Suprapubic skin (tissue), 4 donors: ENCODE measurements at regions not wholly inside any gene's neighbourhood (a gene's known extent, or its start where the extent isn't known, plus 50 kb on each side); places are given as distances from the start of the nearest gene placed in this dataset.

ENCODE experiments used
- DNase-seq, 2 donors: peaks; one replicate each; pipeline ENCODE4 v3.0.0-alpha.2; 2019; ENCODE audit warnings: low spot score in 2 of 2
- H3K27ac ChIP-seq: fragments of 200-600 bp; sonication (generic); one replicate; pipeline ENCODE4 v1.5.1; 2019
- H3K27me3 ChIP-seq: fragments of 200-600 bp; sonication (generic); one replicate; pipeline ENCODE4 v1.5.1; 2019
- H3K36me3 ChIP-seq: fragments of 200-600 bp; sonication (generic); one replicate; pipeline ENCODE4 v1.5.1; 2019
- H3K4me1 ChIP-seq: fragments of 200-600 bp; sonication (generic); one replicate; pipeline ENCODE4 v1.5.1; 2019
- H3K4me3 ChIP-seq: fragments of 200-600 bp; sonication (generic); one replicate; pipeline ENCODE4 v1.5.1; 2019; ENCODE audit warnings: mild to moderate bottlenecking
- H3K9me3 ChIP-seq: fragments of 200-600 bp; sonication (generic); one replicate; pipeline ENCODE4 v1.5.1; 2019
- CTCF ChIP-seq, 2 donors: fragments of 200-600 bp in 1 of 2; fragments of 450-650 bp in 1 of 2; sonication (generic) in 1 of 2; IDR thresholded peaks; one replicate each; pipeline ENCODE4 v1.5.1; 2016 to 2019; ENCODE audit warnings: antibody characterized with exemption in 2 of 2, mild to moderate bottlenecking in 1 of 2, moderate library complexity in 1 of 2
- EP300 ChIP-seq: sonication (generic); formaldehyde crosslinking; IDR thresholded peaks from one replicate; pipeline ENCODE4 v1.6.1; 2017; ENCODE audit warnings: antibody characterized with exemption
- POLR2A ChIP-seq, 2 donors: fragments of 450-650 bp; IDR thresholded peaks; one replicate each; pipeline ENCODE4 v1.6.1; 2017; ENCODE audit warnings: antibody characterized with exemption in 2 of 2, mild to moderate bottlenecking in 2 of 2, moderate library complexity in 2 of 2
- POLR2AphosphoS5 ChIP-seq, 3 donors: sonication (generic); formaldehyde crosslinking; IDR thresholded peaks; one replicate each; pipeline ENCODE4 v1.6.1; 2017; ENCODE audit warnings: antibody characterized with exemption in 3 of 3
- WGBS: methylation state at CpG from one replicate; pipeline ENCODE4 v1.1.5; 2018; 5-methylcytosine and 5-hydroxymethylcytosine counted together

GRCh38 chr3:162338514-162338913, 841.9 kb downstream of the OTOL1 start:
- H3K4me3 ChIP-seq: no peak overlapping the region
- peaks cover 17% of the 10 kb centered on the region for H3K9me3 ChIP-seq
- no peaks in the 10 kb centered on the region for H3K4me1 ChIP-seq
- no peaks in the 10 kb centered on the region for H3K27me3 ChIP-seq
- no peaks in the 10 kb centered on the region for H3K36me3 ChIP-seq
- TF ChIP-seq POLR2AphosphoS5 (IDR thresholded peaks at IDR 0.05) (no peak), CTCF (IDR thresholded peaks at IDR 0.05) (no peak), EP300 (no peak)
- DNase-seq: no peak
- H3K27ac ChIP-seq: no peak overlapping the region

GRCh38 chr3:162348912-162349311, 852.3 kb downstream of the OTOL1 start:
- TF ChIP-seq CTCF (IDR thresholded peaks at IDR 0.05): no peak
- no peak for TF ChIP-seq EP300
- no peak for TF ChIP-seq POLR2A (IDR thresholded peaks at IDR 0.05)
- TF ChIP-seq POLR2AphosphoS5 (IDR thresholded peaks at IDR 0.05): no peak
- no peaks in the 10 kb centered on the region for H3K36me3 ChIP-seq
- no peaks in the 10 kb centered on the region for H3K27me3 ChIP-seq
- no peak overlapping the region for H3K4me3 ChIP-seq
- no peaks in the 10 kb centered on the region for H3K4me1 ChIP-seq
- H3K27ac ChIP-seq: no peak overlapping the region
- no peak for DNase-seq
- H3K9me3 ChIP-seq: no peaks in the 10 kb centered on the region
- 50% methylated on average over 2 of the region's 2 CpGs for WGBS

- no peak overlapping the region for H3K27ac ChIP-seq
- no peaks in the 10 kb centered on the region for H3K36me3 ChIP-seq
- TF ChIP-seq POLR2A (IDR thresholded peaks at IDR 0.05): no peak
- TF ChIP-seq EP300: no peak
- no peak for TF ChIP-seq CTCF (IDR thresholded peaks at IDR 0.05)
- no peak for TF ChIP-seq POLR2AphosphoS5 (IDR thresholded peaks at IDR 0.05)
- 67% methylated on average over 2 of the region's 2 CpGs for WGBS
- no peak for DNase-seq
- H3K4me1 ChIP-seq: no peaks in the 10 kb centered on the region
- H3K4me3 ChIP-seq: no peak overlapping the region
- no peaks in the 10 kb centered on the region for H3K9me3 ChIP-seq
- no peaks in the 10 kb centered on the region for H3K27me3 ChIP-seq
Observed at GRCh38 chr3:162353414-162353813, 856.8 kb downstream of the OTOL1 start.

- Histone ChIP-seq H3K36me3 (no peaks in the 10 kb centered on the region), H3K4me3 (no peak overlapping the region), H3K9me3 (no peaks in the 10 kb centered on the region), H3K27ac (no peak overlapping the region), H3K27me3 (no peaks in the 10 kb centered on the region), H3K4me1 (no peaks in the 10 kb centered on the region)
- TF ChIP-seq POLR2AphosphoS5 (IDR thresholded peaks at IDR 0.05) (no peak), POLR2A (IDR thresholded peaks at IDR 0.05) (no peak), EP300 (no peak), CTCF (IDR thresholded peaks at IDR 0.05) (no peak)
- 78% methylated on average over 1 of the region's 1 CpG for WGBS
- DNase-seq: no peak
Observed at GRCh38 chr3:162354356-162354755, 857.7 kb downstream of the OTOL1 start.

GRCh38 chr3:162365066-162365719, 868.6 kb downstream of the OTOL1 start:
- DNase-seq: no peak

GRCh38 chr3:162366166-162366766, 869.7 kb downstream of the OTOL1 start:
- TF ChIP-seq EP300 (no peak), POLR2A (IDR thresholded peaks at IDR 0.05) (no peak), CTCF (IDR thresholded peaks at IDR 0.05) (no peak), POLR2AphosphoS5 (IDR thresholded peaks at IDR 0.05) (no peak)
- Histone ChIP-seq H3K27me3 (no peaks in the 10 kb centered on the region), H3K36me3 (no peaks in the 10 kb centered on the region), H3K4me1 (no peaks in the 10 kb centered on the region), H3K9me3 (no peaks in the 10 kb centered on the region), H3K4me3 (no peak overlapping the region), H3K27ac (no peak overlapping the region)
- 78% methylated on average over 4 of the region's 4 CpGs for WGBS
- DNase-seq: no peak

More at GRCh38 chr3:162365066-162365719, 868.6 kb downstream of the OTOL1 start:
- Histone ChIP-seq H3K9me3 (no peaks in the 10 kb centered on the region), H3K27ac (no peak overlapping the region), H3K4me1 (no peaks in the 10 kb centered on the region), H3K4me3 (no peak overlapping the region), H3K27me3 (no peaks in the 10 kb centered on the region), H3K36me3 (no peaks in the 10 kb centered on the region)
- 39% methylated on average over 4 of the region's 4 CpGs for WGBS
- no peak for TF ChIP-seq POLR2AphosphoS5 (IDR thresholded peaks at IDR 0.05)
